ENCODE measurements at regions not wholly inside any gene's neighbourhood (a gene's known extent, or its start where the extent isn't known, plus 50 kb on each side); places are given as distances from the start of the nearest gene placed in this dataset.
A peak's percentile ranks its signal among the peaks of the same experiment; 100 is the strongest.
"Not testable (repeated sequence)": the region's sequence is repeated elsewhere in the genome, so short reads cannot be mapped to it uniquely, and the experiment has no call there.

- no peak for DNase-seq
These were observed 225.8 kb downstream of the RND3 start for GRCh38 chr2:150261691-150262090.

- no peak for DNase-seq
These were observed 226.8 kb downstream of the RND3 start for GRCh38 chr2:150260636-150261035.

- no peak for DNase-seq
These were observed 227.7 kb downstream of the RND3 start for GRCh38 chr2:150259746-150260145.

- no peak for DNase-seq
These were observed 228.6 kb downstream of the RND3 start for GRCh38 chr2:150258781-150259307.

GRCh38 chr2:150256736-150257135 lies 230.7 kb downstream of the RND3 start:
- DNase-seq, result no peak

GRCh38 chr2:150255528-150255927 lies 231.9 kb downstream of the RND3 start:
- no peak for DNase-seq

GRCh38 chr2:150249735-150250134 lies 237.7 kb downstream of the RND3 start:
- not testable (repeated sequence) for DNase-seq

GRCh38 chr2:150247481-150247880 lies 240.0 kb downstream of the RND3 start:
- no peak for DNase-seq

- DNase-seq, result peak; percentile 67
These were observed 252.6 kb downstream of the RND3 start for GRCh38 chr2:150234787-150235446.

GRCh38 chr2:150232871-150233270 lies 254.6 kb downstream of the RND3 start:
- DNase-seq, result no peak

- DNase-seq, result no peak
These were observed 255.1 kb downstream of the RND3 start for GRCh38 chr2:150232321-150232720.

GRCh38 chr2:150230616-150231015 lies 256.9 kb downstream of the RND3 start:
- DNase-seq, result no peak

GRCh38 chr2:150230004-150230403 lies 257.5 kb downstream of the RND3 start:
- no peak for DNase-seq

GRCh38 chr2:150228936-150229335 lies 258.5 kb downstream of the RND3 start:
- no peak for DNase-seq

GRCh38 chr2:150225030-150225429 lies 262.4 kb downstream of the RND3 start:
- DNase-seq, result no peak

- DNase-seq, result no peak
These were observed 263.1 kb downstream of the RND3 start for GRCh38 chr2:150224321-150224720.

- DNase-seq, result no peak
These were observed 264.5 kb downstream of the RND3 start for GRCh38 chr2:150222942-150223341.

- no peak for DNase-seq
These were observed 265.1 kb downstream of the RND3 start for GRCh38 chr2:150222379-150222778.

GRCh38 chr2:150219861-150220260 lies 267.6 kb downstream of the RND3 start:
- DNase-seq, result no peak

- DNase-seq, result no peak
These were observed 272.4 kb downstream of the RND3 start for GRCh38 chr2:150215041-150215440.

- no peak for DNase-seq
These were observed 272.8 kb downstream of the RND3 start for GRCh38 chr2:150214626-150215025.

GRCh38 chr2:150212722-150213171 lies 274.7 kb downstream of the RND3 start:
- no peak for DNase-seq

- no peak for DNase-seq
These were observed 276.3 kb downstream of the RND3 start for GRCh38 chr2:150211164-150211631.

- DNase-seq, result no peak
These were observed 277.7 kb downstream of the RND3 start for GRCh38 chr2:150209746-150210145.

- no peak for DNase-seq
These were observed 278.8 kb downstream of the RND3 start for GRCh38 chr2:150208689-150209088.

Data from NCI-H1105 treated with DMSO at 0.1 percent for 48 hours (cell line).